Activated naive CD8-positive, alpha-beta T cell treated with anti-CD3 and anti-CD28 coated beads, Interleukin-2, amount 50 U/mL, for 24 hours (primary cell): ENCODE measurements at regions not wholly inside any gene's neighbourhood (a gene's known extent, or its start where the extent isn't known, plus 50 kb on each side); places are given as distances from the start of the nearest gene placed in this dataset.

Source experiments
- ATAC-seq: fragments of 150-1000 bp; cut with Tn5 transposase; one replicate; pipeline ENCODE4 v1.10.0; 2021
- DNase-seq: peaks from one replicate; pipeline ENCODE4 v3.0.0; 2021
- H3K27ac Mint-ChIP-seq: one replicate; pipeline ENCODE4 v1.8.0; 2021; ENCODE audit warnings: mild to moderate bottlenecking, mixed read lengths
- H3K27me3 Mint-ChIP-seq: one replicate; pipeline ENCODE4 v1.8.0; 2021; ENCODE audit warnings: mixed read lengths
- H3K36me3 Mint-ChIP-seq: one replicate; pipeline ENCODE4 v1.8.0; 2021; ENCODE audit warnings: low read depth, mixed read lengths
- H3K4me1 Mint-ChIP-seq: one replicate; pipeline ENCODE4 v1.8.0; 2021; ENCODE audit warnings: mixed read lengths
- H3K4me3 Mint-ChIP-seq: one replicate; pipeline ENCODE4 v1.8.0; 2021; ENCODE audit warnings: mild to moderate bottlenecking, moderate library complexity, mixed read lengths
- H3K9me3 Mint-ChIP-seq: one replicate; pipeline ENCODE4 v1.8.0; 2021; ENCODE audit warnings: mixed read lengths

DNA sequence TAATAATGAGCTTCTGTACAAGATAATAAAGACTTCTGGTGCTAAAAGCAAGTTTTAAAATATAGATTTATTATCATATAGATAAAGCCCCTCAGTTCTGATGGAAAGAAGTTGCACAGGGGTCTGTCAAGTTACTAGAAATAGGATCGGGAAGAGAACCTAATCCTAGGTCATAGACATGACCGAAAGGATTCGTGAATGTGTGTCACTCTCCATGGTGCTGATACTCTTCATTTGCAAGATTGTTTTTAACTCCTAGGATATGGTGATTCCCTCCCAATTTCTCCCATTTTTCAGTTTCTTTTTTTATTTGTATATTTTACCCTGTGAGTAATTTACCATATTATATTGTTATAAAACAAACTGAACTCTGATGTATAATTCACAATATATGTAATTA, 58.9 kb upstream of the CTNNA2 start:
- H3K4me3 Mint-ChIP-seq: no peak overlapping the region
- H3K36me3 Mint-ChIP-seq: no peaks in the 10 kb centered on the region
- H3K27me3 Mint-ChIP-seq: no peaks in the 10 kb centered on the region
- peaks cover 7% of the 10 kb centered on the region for H3K9me3 Mint-ChIP-seq
- DNase-seq (no peak), ATAC-seq (no peak)
- H3K4me1 Mint-ChIP-seq: no peaks in the 10 kb centered on the region
- no peak overlapping the region for H3K27ac Mint-ChIP-seq

DNA sequence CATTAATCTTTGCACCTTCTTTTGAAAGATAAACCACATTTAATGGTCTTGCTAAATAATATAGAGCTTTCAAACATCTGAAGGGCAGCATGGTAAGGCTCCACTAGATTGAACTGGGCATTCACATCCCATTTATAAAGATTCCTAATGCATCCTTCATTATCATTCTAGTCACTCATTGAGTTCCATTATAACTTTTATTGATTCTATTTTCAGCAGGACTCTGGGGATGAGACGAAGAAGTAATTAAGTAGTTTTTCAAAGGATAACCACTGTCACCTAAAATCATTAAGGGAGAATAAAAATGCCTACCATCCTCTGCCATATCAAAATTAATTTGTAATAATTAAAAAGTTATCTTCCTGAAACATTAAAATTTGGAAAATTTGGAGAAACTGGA, 60.2 kb upstream of the CTNNA2 start:
- peaks cover 4% of the 10 kb centered on the region for H3K9me3 Mint-ChIP-seq
- no peak overlapping the region for H3K27ac Mint-ChIP-seq
- H3K4me3 Mint-ChIP-seq: no peak overlapping the region
- no peaks in the 10 kb centered on the region for H3K4me1 Mint-ChIP-seq
- H3K36me3 Mint-ChIP-seq: no peaks in the 10 kb centered on the region
- no peak for ATAC-seq
- DNase-seq: no peak
- no peaks in the 10 kb centered on the region for H3K27me3 Mint-ChIP-seq

DNA sequence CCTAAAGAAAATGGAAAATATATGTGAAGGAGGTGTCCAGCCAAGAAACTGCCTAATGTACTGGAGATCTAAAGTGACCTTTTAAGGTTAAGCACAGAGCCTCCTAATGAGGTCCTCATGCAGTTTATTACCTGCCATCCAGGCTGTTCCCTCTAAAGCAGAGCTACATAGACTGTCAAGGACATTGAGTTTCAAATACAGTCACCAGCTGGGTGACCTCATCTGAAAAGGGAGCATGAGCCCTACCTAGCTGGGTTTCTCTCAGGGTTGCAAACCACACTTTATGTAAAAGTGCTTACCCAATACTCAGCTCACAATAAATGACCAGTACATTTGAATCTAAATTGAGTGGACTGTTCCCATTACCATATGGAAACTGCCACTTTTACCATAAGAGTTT, 65.4 kb upstream of the CTNNA2 start:
- Mint-ChIP-seq H3K9me3 (peaks cover 20% of the 10 kb centered on the region), H3K36me3 (no peaks in the 10 kb centered on the region), H3K4me3 (no peak overlapping the region), H3K27ac (no peak overlapping the region), H3K4me1 (no peaks in the 10 kb centered on the region), H3K27me3 (no peaks in the 10 kb centered on the region)
- DNase-seq (no peak), ATAC-seq (no peak)

DNA sequence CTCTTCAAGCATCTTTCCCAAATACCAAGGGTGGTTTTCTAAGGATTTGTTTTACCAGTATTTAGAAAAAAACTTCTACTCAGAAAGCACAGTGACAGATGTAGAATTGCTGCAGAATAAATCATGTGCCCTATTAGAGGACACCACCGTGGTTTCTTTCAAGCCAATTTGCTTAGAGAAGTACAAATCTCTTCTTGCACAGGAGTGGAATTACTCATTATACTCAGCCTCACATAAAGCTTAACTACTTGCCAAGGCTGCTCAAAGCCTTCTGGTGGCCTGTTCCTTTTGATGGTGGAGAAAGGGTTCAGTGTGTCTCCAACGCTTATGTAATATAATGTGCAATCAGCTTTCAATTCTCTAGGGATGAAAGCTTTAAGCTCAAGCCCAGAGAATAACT, 66.5 kb upstream of the CTNNA2 start:
- no peak for DNase-seq
- no peak for ATAC-seq

DNA sequence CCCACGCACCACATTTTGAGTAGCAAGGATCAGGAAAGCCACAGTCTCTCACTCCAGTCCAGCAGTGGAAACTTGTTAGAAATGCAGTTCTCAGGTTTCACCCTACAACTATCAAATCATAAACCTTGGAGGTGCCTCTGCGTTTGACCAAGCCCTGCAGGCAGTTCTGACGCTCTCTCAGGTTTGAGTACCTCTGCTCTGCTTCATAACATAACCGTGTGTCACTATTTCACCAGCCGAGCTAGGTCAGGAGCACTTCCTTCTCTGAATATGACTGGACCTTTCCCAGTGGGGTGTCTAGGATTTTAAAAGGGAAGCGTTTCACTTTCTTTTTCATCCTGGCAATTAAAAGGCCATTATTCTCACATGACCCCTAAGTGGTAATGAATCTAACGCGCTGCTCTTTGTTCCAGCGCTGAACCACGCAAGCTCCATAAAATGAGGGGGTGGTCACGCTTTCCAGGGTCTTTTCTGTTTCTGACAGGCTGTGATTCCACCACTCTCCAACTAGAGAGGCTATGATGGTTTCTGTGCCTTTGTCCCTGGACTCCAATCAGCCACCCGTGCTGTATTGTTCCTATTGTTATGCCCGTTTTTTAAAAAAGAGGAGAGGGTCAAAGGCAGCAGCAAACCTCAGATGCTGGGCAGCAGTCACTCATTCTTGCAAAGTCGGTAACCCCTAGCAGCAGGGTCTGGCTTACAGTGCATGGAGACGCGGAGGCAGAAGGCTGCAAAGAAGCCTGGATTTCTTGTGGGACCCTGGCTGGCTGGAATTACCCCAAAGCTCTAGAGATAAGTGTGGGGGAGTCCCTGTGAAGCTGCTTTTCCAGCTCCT, 75.2 kb upstream of the CTNNA2 start:
- H3K4me1 Mint-ChIP-seq: no peaks in the 10 kb centered on the region
- no peak overlapping the region for H3K27ac Mint-ChIP-seq
- DNase-seq: no peak
- no peaks in the 10 kb centered on the region for H3K27me3 Mint-ChIP-seq
- H3K9me3 Mint-ChIP-seq: peaks cover 24% of the 10 kb centered on the region
- no peaks in the 10 kb centered on the region for H3K36me3 Mint-ChIP-seq
- ATAC-seq: no peak
- H3K4me3 Mint-ChIP-seq: no peak overlapping the region

More for the DNA sequence above, 66.5 kb upstream of the CTNNA2 start:
- Mint-ChIP-seq H3K27ac (no peak overlapping the region), H3K4me3 (no peak overlapping the region), H3K36me3 (no peaks in the 10 kb centered on the region), H3K9me3 (peaks cover 24% of the 10 kb centered on the region), H3K27me3 (no peaks in the 10 kb centered on the region), H3K4me1 (no peaks in the 10 kb centered on the region)

DNA sequence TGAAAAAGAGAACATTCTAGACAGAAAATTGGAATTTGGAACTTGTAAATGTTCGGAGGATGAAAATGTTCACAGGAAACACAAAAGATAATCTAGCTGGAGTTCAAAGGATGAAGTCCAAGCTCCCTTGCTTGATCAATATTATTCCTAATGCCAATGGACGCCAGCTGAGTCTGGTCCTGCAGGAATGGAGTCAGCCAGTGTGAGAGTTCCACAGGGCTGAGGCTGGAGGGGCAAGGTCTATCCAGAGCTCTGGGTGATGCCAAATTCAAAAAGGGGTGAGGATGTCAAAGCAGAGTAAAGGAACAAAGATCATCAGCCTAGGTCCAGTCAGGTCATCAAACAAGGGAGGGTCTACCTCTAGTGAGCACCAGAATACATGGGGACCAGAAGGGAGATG, 78.5 kb upstream of the CTNNA2 start:
- Mint-ChIP-seq H3K27me3 (no peaks in the 10 kb centered on the region), H3K27ac (no peak overlapping the region), H3K4me1 (no peaks in the 10 kb centered on the region), H3K9me3 (peaks cover 15% of the 10 kb centered on the region), H3K36me3 (no peaks in the 10 kb centered on the region), H3K4me3 (no peak overlapping the region)
- DNase-seq: no peak
- no peak for ATAC-seq

DNA sequence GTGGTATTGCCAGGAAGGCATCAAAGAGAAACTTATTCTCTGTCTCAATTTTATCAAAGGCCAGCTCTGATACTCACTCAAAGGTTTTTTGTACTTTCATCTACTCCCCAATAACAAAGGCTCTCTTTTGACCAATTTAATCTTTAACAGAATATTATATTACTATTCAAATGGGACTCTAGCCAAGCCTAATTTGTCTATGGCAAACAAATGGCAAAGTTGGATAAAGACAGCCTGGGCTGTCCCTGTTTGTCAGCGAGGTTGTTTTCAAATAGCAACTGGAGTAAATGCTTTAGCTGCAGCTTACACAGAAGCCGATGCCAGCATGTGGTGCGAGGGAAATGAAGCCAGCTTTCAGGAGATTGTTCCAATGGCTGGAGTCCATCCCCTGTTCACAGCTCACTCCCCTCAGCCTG, 80.1 kb upstream of the CTNNA2 start:
- Mint-ChIP-seq H3K27me3 (no peaks in the 10 kb centered on the region), H3K4me1 (no peaks in the 10 kb centered on the region), H3K27ac (no peak overlapping the region), H3K36me3 (no peaks in the 10 kb centered on the region), H3K4me3 (no peak overlapping the region), H3K9me3 (peaks cover 11% of the 10 kb centered on the region)
- DNase-seq (no peak), ATAC-seq (no peak)

DNA sequence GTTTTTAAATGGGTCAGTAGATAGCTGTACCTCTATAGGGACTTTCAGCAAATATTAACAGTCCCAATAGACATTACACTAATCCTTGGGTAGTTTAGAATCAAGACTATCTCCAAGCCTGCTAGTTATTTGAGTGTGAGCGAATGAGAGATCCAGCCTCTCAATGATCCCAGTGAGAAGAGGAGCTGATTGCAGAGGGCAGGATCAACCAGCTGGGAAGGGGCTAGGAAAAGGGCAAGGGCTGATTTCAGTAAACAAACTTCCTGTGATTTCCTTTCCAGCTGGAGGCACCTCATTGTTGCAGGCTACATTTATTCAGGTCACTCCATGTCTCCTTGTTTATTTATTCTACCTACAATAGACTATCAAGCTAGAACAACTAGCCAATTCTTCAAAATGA, 84.1 kb upstream of the CTNNA2 start:
- no peaks in the 10 kb centered on the region for H3K36me3 Mint-ChIP-seq
- no peaks in the 10 kb centered on the region for H3K27me3 Mint-ChIP-seq
- H3K27ac Mint-ChIP-seq: no peak overlapping the region
- no peaks in the 10 kb centered on the region for H3K4me1 Mint-ChIP-seq
- peaks cover 6% of the 10 kb centered on the region for H3K9me3 Mint-ChIP-seq
- DNase-seq: no peak
- H3K4me3 Mint-ChIP-seq: no peak overlapping the region
- no peak for ATAC-seq

DNA sequence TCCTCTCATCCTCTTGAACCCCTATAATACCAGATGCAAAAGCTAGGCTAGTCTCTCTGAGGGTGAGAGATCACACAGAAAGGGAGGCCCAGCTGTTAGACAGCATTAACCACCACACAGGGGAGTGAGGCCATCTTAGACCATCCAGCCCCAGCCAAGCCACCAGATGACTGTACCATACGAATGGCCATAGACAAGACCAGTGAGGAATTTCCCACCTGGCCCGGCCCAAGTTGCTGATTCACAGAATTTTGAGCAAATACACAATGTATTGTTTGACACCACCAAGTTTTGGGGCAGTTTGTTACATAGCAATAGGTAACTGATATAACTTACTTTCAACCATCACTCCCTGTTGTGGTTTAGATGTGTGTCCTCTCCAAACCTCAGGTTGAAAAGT, 98.2 kb upstream of the CTNNA2 start:
- no peaks in the 10 kb centered on the region for H3K36me3 Mint-ChIP-seq
- no peak overlapping the region for H3K4me3 Mint-ChIP-seq
- peaks cover 8% of the 10 kb centered on the region for H3K9me3 Mint-ChIP-seq
- no peaks in the 10 kb centered on the region for H3K4me1 Mint-ChIP-seq
- ATAC-seq: no peak
- no peak overlapping the region for H3K27ac Mint-ChIP-seq
- DNase-seq: no peak
- no peaks in the 10 kb centered on the region for H3K27me3 Mint-ChIP-seq

DNA sequence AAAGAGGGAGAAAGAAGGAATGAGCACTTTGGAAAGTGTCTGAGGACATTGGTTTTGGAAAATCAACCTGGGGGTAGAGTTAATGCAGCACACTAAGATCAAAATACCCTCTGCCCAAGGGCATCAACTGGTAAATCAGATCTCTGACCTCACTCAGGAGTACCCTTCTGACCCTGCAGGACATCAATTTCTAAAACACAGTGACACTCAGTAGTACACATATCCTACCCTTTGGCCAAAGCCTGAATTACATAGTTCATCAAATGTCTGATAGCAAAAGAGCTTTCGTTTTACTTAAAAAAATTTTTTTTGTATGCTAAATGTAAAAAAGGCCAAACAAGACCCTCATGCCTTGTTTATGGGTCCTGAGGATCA, 118.4 kb upstream of the CTNNA2 start:
- Mint-ChIP-seq H3K4me3 (no peak overlapping the region), H3K27me3 (no peaks in the 10 kb centered on the region), H3K4me1 (no peaks in the 10 kb centered on the region), H3K36me3 (no peaks in the 10 kb centered on the region), H3K9me3 (peaks cover 17% of the 10 kb centered on the region), H3K27ac (no peak overlapping the region)
- no peak for DNase-seq
- ATAC-seq: no peak

DNA sequence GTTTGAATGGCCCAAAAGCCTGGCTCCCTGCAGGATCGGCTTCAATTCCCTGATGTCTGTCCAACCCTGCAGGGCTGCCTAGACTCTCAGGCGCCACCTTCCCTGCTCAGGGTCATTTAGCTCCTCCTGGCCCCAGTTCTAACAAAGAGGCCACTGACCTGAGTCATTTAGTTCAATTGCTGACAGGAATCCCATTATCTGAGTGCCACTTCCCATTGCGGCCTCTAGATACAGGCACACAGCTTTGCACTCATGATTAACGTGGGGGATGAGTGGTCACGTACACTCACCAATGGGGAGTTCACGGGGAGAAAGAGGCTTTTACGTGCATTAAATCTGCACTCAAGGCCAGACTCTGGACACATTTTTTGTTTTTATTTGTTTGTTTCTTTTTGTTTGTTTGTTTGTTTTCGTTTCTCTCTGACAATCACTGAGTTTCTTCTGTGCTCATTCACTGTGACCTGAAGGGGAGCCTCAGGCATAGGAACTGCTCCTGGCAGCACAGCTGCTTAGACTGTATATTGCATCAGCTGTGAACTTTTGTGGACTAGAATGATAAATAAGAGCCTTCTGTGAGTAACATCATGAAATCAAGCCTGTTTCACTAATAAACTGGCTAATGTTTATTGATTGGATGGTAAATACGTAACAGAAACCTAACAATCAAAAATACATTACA, 118.9 kb upstream of the CTNNA2 start:
- Mint-ChIP-seq H3K4me3 (no peak overlapping the region), H3K27me3 (no peaks in the 10 kb centered on the region), H3K27ac (no peak overlapping the region), H3K4me1 (no peaks in the 10 kb centered on the region), H3K9me3 (peaks cover 17% of the 10 kb centered on the region), H3K36me3 (no peaks in the 10 kb centered on the region)
- DNase-seq: no peak
- ATAC-seq: no peak

DNA sequence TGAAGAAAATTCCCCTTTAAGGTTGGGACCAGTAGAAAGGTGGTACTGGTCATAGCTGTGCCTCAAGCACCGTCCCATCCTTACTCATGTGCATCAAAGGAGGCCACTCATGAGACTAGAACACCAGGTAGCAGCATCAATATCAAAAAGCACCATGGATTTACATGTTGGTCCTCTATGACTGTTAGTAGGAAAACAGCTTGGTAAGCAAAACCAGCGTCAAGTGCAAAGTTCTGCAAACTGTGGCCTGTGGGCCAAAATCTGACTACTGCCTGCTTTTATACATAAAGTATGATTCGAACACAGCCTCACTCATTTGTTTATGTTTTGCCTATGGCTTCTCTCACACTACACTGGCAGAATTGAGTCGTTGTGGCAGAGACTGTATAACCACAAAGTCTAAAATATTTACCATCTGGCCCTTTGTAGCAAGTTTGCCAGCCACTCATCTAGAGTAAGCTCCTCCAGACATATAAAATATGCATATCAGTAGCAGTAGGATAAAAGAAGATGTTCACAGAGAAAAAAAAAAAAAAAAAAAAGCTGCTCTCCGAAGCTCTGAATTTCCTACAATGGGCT, 119.7 kb upstream of the CTNNA2 start:
- no peaks in the 10 kb centered on the region for H3K27me3 Mint-ChIP-seq
- H3K27ac Mint-ChIP-seq: no peak overlapping the region
- H3K4me3 Mint-ChIP-seq: no peak overlapping the region
- ATAC-seq (no peak), DNase-seq (no peak)
- H3K36me3 Mint-ChIP-seq: no peaks in the 10 kb centered on the region
- no peaks in the 10 kb centered on the region for H3K4me1 Mint-ChIP-seq
- peaks cover 17% of the 10 kb centered on the region for H3K9me3 Mint-ChIP-seq

DNA sequence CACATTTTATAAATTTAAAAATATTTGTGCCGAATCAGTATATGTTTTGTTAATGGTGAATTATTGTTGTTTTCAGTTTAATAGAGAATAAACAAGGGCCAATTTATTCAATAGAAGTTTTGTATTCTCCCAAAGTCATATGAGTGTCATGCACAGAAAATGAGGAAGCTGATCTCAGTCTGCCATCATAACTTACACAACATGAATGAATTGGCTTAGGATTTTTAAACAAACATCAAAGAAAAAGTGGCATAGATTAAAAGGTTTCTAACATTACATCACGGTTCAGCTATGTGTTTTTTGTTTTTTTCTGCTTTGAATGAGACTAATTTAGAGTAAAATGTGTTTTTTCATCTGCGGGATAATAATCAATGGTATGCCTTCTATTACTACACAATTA, 123.4 kb upstream of the CTNNA2 start:
- Mint-ChIP-seq H3K4me3 (no peak overlapping the region), H3K9me3 (peaks cover 22% of the 10 kb centered on the region), H3K36me3 (no peaks in the 10 kb centered on the region), H3K4me1 (no peaks in the 10 kb centered on the region), H3K27ac (no peak overlapping the region), H3K27me3 (no peaks in the 10 kb centered on the region)
- DNase-seq (no peak), ATAC-seq (no peak)

DNA sequence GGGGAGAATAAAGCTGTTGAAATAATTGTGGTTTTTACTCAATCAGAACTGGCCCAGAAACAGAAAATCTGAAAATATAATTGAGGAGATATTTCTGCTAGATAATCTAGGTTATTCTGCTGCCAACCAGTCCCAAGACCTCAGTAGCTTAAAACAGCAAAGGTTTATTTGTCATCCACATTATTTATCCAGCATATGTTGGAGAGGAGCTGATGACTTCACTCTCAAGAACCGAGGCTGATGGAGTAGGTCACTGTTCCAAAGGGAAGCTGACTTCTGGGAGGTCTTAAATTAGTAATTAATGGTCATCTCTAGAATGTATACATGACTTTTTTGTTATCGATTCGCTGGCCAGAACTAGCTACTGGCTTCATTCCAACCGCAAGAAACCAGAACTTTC, 124.8 kb upstream of the CTNNA2 start:
- H3K4me1 Mint-ChIP-seq: no peaks in the 10 kb centered on the region
- H3K27me3 Mint-ChIP-seq: no peaks in the 10 kb centered on the region
- no peak for ATAC-seq
- no peaks in the 10 kb centered on the region for H3K36me3 Mint-ChIP-seq
- H3K4me3 Mint-ChIP-seq: no peak overlapping the region
- peaks cover 17% of the 10 kb centered on the region for H3K9me3 Mint-ChIP-seq
- no peak overlapping the region for H3K27ac Mint-ChIP-seq
- DNase-seq: no peak

DNA sequence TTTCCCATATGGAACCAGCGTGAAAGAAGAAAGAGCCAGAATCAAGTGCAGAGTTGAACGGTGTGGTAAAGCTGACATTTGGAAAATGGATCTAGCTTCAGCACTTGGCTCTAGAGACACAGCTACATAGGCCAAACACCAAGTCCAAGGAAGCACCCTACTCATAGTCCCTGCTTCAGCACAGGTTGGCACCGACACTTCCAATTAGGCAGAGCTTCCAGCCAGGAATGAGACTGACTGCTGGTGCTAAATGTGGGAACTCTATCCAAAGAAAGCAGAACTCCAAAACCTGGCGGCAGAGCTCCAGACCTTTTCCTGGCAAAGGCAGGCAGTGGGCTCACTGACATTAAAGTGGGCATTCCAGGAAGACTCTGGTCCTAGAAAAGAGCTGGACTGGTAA, 125.4 kb upstream of the CTNNA2 start:
- H3K36me3 Mint-ChIP-seq: no peaks in the 10 kb centered on the region
- DNase-seq (no peak), ATAC-seq (no peak)
- H3K9me3 Mint-ChIP-seq: peaks cover 17% of the 10 kb centered on the region
- no peak overlapping the region for H3K27ac Mint-ChIP-seq
- no peak overlapping the region for H3K4me3 Mint-ChIP-seq
- H3K27me3 Mint-ChIP-seq: no peaks in the 10 kb centered on the region
- no peaks in the 10 kb centered on the region for H3K4me1 Mint-ChIP-seq
